ENCODE measurements at regions not wholly inside any gene's neighbourhood (a gene's known extent, or its start where the extent isn't known, plus 50 kb on each side); places are given as distances from the start of the nearest gene placed in this dataset.

DNA sequence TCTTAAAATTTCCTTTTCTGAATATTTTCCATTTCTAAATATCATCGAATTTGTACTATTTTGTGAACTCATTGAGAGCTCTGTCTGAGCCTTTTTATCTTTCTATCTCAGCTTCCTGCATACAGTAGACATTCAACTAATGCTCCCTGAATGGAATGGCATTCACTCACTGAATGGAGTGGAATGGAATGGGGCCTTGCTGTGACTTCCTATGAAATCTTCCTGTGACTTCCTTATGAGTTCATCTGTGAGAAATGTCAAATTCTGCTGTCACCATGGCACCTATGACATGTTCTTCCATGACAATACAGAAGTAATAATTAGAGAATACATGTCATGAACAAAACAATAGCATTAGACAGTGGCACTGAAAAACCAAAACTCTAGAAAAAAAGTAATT lies 199.6 kb downstream of the NR4A2 start:
- TF ChIP-seq ARNT (IDR thresholded peaks at IDR 0.05) = no peak
- TF ChIP-seq CTBP1 (IDR thresholded peaks at IDR 0.05; ENCODE audit: borderline replicate concordance) = no peak
- TF ChIP-seq FOXM1 (IDR thresholded peaks at IDR 0.05; ENCODE audit: borderline replicate concordance) = no peak
- TF ChIP-seq FOXK2 (IDR thresholded peaks at IDR 0.05) = no peak
- TF ChIP-seq L3MBTL2 (conservative IDR thresholded peaks at IDR 0.05) = no peak
- TF ChIP-seq ELF4 (IDR thresholded peaks at IDR 0.05) = no peak
- ChIA-PET CTCF (no interaction called here), POLR2A (no interaction called here)
- no peak for DNase-seq (ENCODE audit: extremely low spot score)

- DNase-seq (ENCODE audit: extremely low spot score) = no peak
- CTCF ChIA-PET = no interaction called here
- TF ChIP-seq L3MBTL2 (conservative IDR thresholded peaks at IDR 0.05) (no peak), HDGF (IDR thresholded peaks at IDR 0.05; ENCODE audit: borderline replicate concordance) (no peak), FOXA1 (IDR thresholded peaks at IDR 0.05) (no peak), FOXM1 (IDR thresholded peaks at IDR 0.05; ENCODE audit: borderline replicate concordance) (no peak), NFRKB (IDR thresholded peaks at IDR 0.05) (no peak), BHLHE40 (IDR thresholded peaks at IDR 0.05; ENCODE audit: borderline replicate concordance) (no peak)
- POLR2A ChIA-PET = no interaction called here
These were observed 200.4 kb downstream of the NR4A2 start for GRCh38 chr2:156132130-156132529.

GRCh38 chr2:156129227-156129626 lies 203.3 kb downstream of the NR4A2 start:
- ChIA-PET POLR2A (no interaction called here), CTCF (no interaction called here)
- no peak for DNase-seq (ENCODE audit: extremely low spot score)
- TF ChIP-seq CTBP1 (IDR thresholded peaks at IDR 0.05; ENCODE audit: borderline replicate concordance) (no peak), FOXA1 (IDR thresholded peaks at IDR 0.05) (no peak), ELF4 (IDR thresholded peaks at IDR 0.05) (no peak), TARDBP (IDR thresholded peaks at IDR 0.05) (no peak), NFRKB (IDR thresholded peaks at IDR 0.05) (no peak), BHLHE40 (IDR thresholded peaks at IDR 0.05; ENCODE audit: borderline replicate concordance) (no peak), ZNF384 (IDR thresholded peaks at IDR 0.05) (no peak), LEF1 (IDR thresholded peaks at IDR 0.05; ENCODE audit: borderline replicate concordance) (no peak), FOXK2 (IDR thresholded peaks at IDR 0.05) (no peak), ARNT (IDR thresholded peaks at IDR 0.05) (no peak), L3MBTL2 (conservative IDR thresholded peaks at IDR 0.05) (no peak), FOXM1 (IDR thresholded peaks at IDR 0.05; ENCODE audit: borderline replicate concordance) (no peak), HDGF (IDR thresholded peaks at IDR 0.05; ENCODE audit: borderline replicate concordance) (no peak), SP1 (IDR thresholded peaks at IDR 0.05) (no peak), SUZ12 (IDR thresholded peaks at IDR 0.05) (no peak)
- TF ChIP-seq, protein P1, sequence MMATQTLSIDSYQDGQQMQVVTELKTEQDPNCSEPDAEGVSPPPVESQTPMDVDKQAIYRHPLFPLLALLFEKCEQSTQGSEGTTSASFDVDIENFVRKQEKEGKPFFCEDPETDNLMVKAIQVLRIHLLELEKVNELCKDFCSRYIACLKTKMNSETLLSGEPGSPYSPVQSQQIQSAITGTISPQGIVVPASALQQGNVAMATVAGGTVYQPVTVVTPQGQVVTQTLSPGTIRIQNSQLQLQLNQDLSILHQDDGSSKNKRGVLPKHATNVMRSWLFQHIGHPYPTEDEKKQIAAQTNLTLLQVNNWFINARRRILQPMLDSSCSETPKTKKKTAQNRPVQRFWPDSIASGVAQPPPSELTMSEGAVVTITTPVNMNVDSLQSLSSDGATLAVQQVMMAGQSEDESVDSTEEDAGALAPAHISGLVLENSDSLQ (IDR thresholded peaks at IDR 0.05) = no peak

- TF ChIP-seq LEF1 (IDR thresholded peaks at IDR 0.05; ENCODE audit: borderline replicate concordance) = no peak
- ChIA-PET CTCF (no interaction called here), POLR2A (no interaction called here)
- DNase-seq (ENCODE audit: extremely low spot score) = no peak
These were observed 207.5 kb downstream of the NR4A2 start for GRCh38 chr2:156125018-156125417.

DNA sequence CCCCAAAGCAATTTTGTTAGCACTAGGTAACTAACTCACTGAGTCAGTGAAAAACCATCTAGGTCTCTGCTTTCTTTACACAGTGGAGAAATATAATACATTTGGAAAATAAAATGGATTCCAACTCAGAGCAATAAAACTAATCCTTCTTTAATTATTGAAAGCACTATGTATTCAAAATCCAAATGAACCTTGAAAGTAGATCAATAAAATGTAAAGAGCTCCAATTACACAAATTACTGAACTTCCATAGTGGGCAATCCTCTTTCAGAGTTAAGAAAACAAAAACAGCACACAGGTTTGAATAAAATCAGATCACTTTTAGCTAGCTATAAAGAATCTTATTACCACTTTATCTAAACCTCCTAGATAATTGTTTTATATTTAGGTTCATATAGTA lies 208.1 kb downstream of the NR4A2 start:
- TF ChIP-seq SUZ12 (IDR thresholded peaks at IDR 0.05) = no peak
- no peak for DNase-seq (ENCODE audit: extremely low spot score)
- POLR2A ChIA-PET = no interaction called here
- CTCF ChIA-PET = no interaction called here

DNA sequence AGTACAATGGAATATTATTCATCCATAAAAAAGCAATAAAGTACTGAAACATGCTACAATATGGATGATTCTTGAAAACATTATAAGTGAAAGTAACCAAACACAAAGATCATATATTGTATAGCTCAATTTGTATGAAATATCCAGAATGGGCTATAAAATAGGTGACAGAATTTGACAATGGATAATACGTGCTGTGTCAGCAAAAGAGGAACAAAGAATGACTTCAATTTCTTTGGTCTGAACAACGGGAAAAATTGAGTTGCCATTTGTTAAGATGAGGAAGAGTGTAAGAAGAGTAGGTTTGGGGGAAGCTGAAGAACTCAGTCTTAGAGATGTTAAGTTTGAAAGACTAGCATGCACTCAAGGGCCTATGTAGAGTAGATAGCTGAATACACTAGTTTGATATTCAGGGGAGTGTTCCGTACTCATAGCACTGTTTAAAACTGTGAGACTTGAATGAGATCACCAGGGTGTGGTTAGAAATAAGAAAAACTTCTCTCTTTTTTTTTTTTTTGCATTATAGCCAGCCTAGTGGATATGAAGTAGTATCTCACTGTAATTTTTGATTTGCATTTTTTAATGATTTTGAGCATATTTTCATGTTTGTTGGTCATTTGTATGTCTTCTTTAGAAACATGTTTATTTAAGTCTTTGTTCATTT lies 213.6 kb downstream of the NR4A2 start:
- CTCF ChIA-PET = no interaction called here
- no peak for DNase-seq (ENCODE audit: extremely low spot score)
- TF ChIP-seq TARDBP (IDR thresholded peaks at IDR 0.05) (no peak), CTBP1 (IDR thresholded peaks at IDR 0.05; ENCODE audit: borderline replicate concordance) (no peak), ARNT (IDR thresholded peaks at IDR 0.05) (no peak), SP1 (IDR thresholded peaks at IDR 0.05) (no peak), SUZ12 (IDR thresholded peaks at IDR 0.05) (no peak), L3MBTL2 (conservative IDR thresholded peaks at IDR 0.05) (no peak), ELF4 (IDR thresholded peaks at IDR 0.05) (no peak), FOXM1 (IDR thresholded peaks at IDR 0.05; ENCODE audit: borderline replicate concordance) (no peak), HDGF (IDR thresholded peaks at IDR 0.05; ENCODE audit: borderline replicate concordance) (no peak)
- POLR2A ChIA-PET = no interaction called here

GRCh38 chr2:156116113-156116512 lies 216.4 kb downstream of the NR4A2 start:
- TF ChIP-seq LEF1 (IDR thresholded peaks at IDR 0.05; ENCODE audit: borderline replicate concordance) = no peak
- TF ChIP-seq BHLHE40 (IDR thresholded peaks at IDR 0.05; ENCODE audit: borderline replicate concordance) = no peak
- TF ChIP-seq ARNT (IDR thresholded peaks at IDR 0.05) = no peak
- TF ChIP-seq NFRKB (IDR thresholded peaks at IDR 0.05) = no peak
- TF ChIP-seq FOXK2 (IDR thresholded peaks at IDR 0.05) = no peak
- TF ChIP-seq FOXM1 (IDR thresholded peaks at IDR 0.05; ENCODE audit: borderline replicate concordance) = no peak
- TF ChIP-seq ZNF384 (IDR thresholded peaks at IDR 0.05) = no peak
- TF ChIP-seq ELF4 (IDR thresholded peaks at IDR 0.05) = no peak
- no peak for TF ChIP-seq TARDBP (IDR thresholded peaks at IDR 0.05)
- TF ChIP-seq L3MBTL2 (conservative IDR thresholded peaks at IDR 0.05) = no peak
- TF ChIP-seq CTBP1 (IDR thresholded peaks at IDR 0.05; ENCODE audit: borderline replicate concordance) = no peak
- TF ChIP-seq, protein P1 (IDR thresholded peaks at IDR 0.05) = no peak
- no peak for TF ChIP-seq FOXA1 (IDR thresholded peaks at IDR 0.05)
- no peak for TF ChIP-seq SUZ12 (IDR thresholded peaks at IDR 0.05)
- TF ChIP-seq SP1 (IDR thresholded peaks at IDR 0.05) = no peak
- POLR2A ChIA-PET = no interaction called here
- CTCF ChIA-PET = no interaction called here
- DNase-seq (ENCODE audit: extremely low spot score) = no peak
